NCI-H226 (cell line): ENCODE measurements at regions not wholly inside any gene's neighbourhood (a gene's known extent, or its start where the extent isn't known, plus 50 kb on each side); places are given as distances from the start of the nearest gene placed in this dataset.
"Not testable (repeated sequence)": the region's sequence is repeated elsewhere in the genome, so short reads cannot be mapped to it uniquely, and the experiment has no call there.

Experiments
- DNase-seq: peaks from one replicate; pipeline ENCODE4 v3.0.0-alpha.2; 2015

GRCh38 chr2:107669335-107669734 lies 157.4 kb upstream of the RGPD4 start:
- DNase-seq: no peak

- DNase-seq: no peak
These were observed 144.8 kb upstream of the RGPD4 start for GRCh38 chr2:107681936-107682335.

GRCh38 chr2:107684421-107684820 lies 142.3 kb upstream of the RGPD4 start:
- DNase-seq: no peak

GRCh38 chr2:107685421-107685986 lies 141.2 kb upstream of the RGPD4 start:
- DNase-seq: no peak

GRCh38 chr2:107687073-107687472 lies 139.6 kb upstream of the RGPD4 start:
- DNase-seq: no peak

- DNase-seq: no peak
These were observed 138.6 kb upstream of the RGPD4 start for GRCh38 chr2:107688135-107688534.

GRCh38 chr2:107693604-107694003 lies 133.1 kb upstream of the RGPD4 start:
- DNase-seq: no peak

- no peak for DNase-seq
These were observed 132.0 kb upstream of the RGPD4 start for GRCh38 chr2:107694667-107695066.

- DNase-seq: no peak
These were observed 129.3 kb upstream of the RGPD4 start for GRCh38 chr2:107697385-107697784.

- DNase-seq: no peak
These were observed 127.8 kb upstream of the RGPD4 start for GRCh38 chr2:107698861-107699260.

GRCh38 chr2:107700073-107700472 lies 126.6 kb upstream of the RGPD4 start:
- no peak for DNase-seq

- no peak for DNase-seq
These were observed 114.8 kb upstream of the RGPD4 start for GRCh38 chr2:107711941-107712340.

GRCh38 chr2:107712857-107713256 lies 113.8 kb upstream of the RGPD4 start:
- DNase-seq: no peak

- no peak for DNase-seq
These were observed 109.0 kb upstream of the RGPD4 start for GRCh38 chr2:107717661-107718060.

- DNase-seq: no peak
These were observed 107.6 kb upstream of the RGPD4 start for GRCh38 chr2:107719141-107719540.

- no peak for DNase-seq
These were observed 106.9 kb upstream of the RGPD4 start for GRCh38 chr2:107719836-107720235.

- DNase-seq: no peak
These were observed 105.5 kb upstream of the RGPD4 start for GRCh38 chr2:107721178-107721577.

- no peak for DNase-seq
These were observed 105.1 kb upstream of the RGPD4 start for GRCh38 chr2:107721586-107721985.

- not testable (repeated sequence) for DNase-seq
These were observed 100.9 kb upstream of the RGPD4 start for GRCh38 chr2:107725824-107726223.

GRCh38 chr2:107727318-107727717 lies 99.4 kb upstream of the RGPD4 start:
- DNase-seq: no peak

GRCh38 chr2:107728586-107728985 lies 98.1 kb upstream of the RGPD4 start:
- no peak for DNase-seq

GRCh38 chr2:107729440-107729839 lies 97.3 kb upstream of the RGPD4 start:
- no peak for DNase-seq

- DNase-seq: no peak
These were observed 95.8 kb upstream of the RGPD4 start for GRCh38 chr2:107730898-107731297.

- no peak for DNase-seq
These were observed 95.3 kb upstream of the RGPD4 start for GRCh38 chr2:107731435-107731834.

- DNase-seq: no peak
These were observed 91.5 kb upstream of the RGPD4 start for GRCh38 chr2:107735201-107735600.

GRCh38 chr2:107737756-107738155 lies 88.9 kb upstream of the RGPD4 start:
- no peak for DNase-seq
